OCI-LY3 (cell line): ENCODE measurements at regions not wholly inside any gene's neighbourhood (a gene's known extent, or its start where the extent isn't known, plus 50 kb on each side); places are given as distances from the start of the nearest gene placed in this dataset.

Source experiments
- H2AFZ ChIP-seq: fragments of 200-600, 300-600 bp; shearing (Covaris generic); 2 replicates; pipeline ENCODE4 v1.6.0; 2014; ENCODE audit warnings: antibody characterized with exemption, low read depth, low read length
- H3K27ac ChIP-seq: fragments of 200-600, 300-600 bp; sonication (generic); 2 replicates; pipeline ENCODE4 v1.5.1; 2014; ENCODE audit warnings: mild to moderate bottlenecking, low read length, moderate library complexity, mixed read lengths
- H3K27me3 ChIP-seq: fragments of 200-600, 300-600 bp; sonication (generic); 2 replicates; pipeline ENCODE4 v1.6.1; 2014; ENCODE audit warnings: low read depth, low read length, mixed read lengths
- H3K36me3 ChIP-seq: fragments of 200-600, 300-600 bp; sonication (generic); replicated peaks from 2 replicates; pipeline ENCODE3; 2014; ENCODE audit warnings: low read depth, low read length, mixed read lengths
- H3K4me1 ChIP-seq: fragments of 300-600, 200-600 bp; sonication (generic); 2 replicates; pipeline ENCODE4 v1.6.1; 2014; ENCODE audit warnings: low read length, mixed read lengths
- H3K4me2 ChIP-seq: fragments of 200-600, 300-600 bp; sonication (generic); 2 replicates; pipeline ENCODE4 v1.6.1; 2014; ENCODE audit warnings: low read length, mixed read lengths
- H3K4me3 ChIP-seq: fragments of 300-600, 200-600 bp; sonication (generic); 2 replicates; pipeline ENCODE4 v1.5.1; 2014; ENCODE audit warnings: antibody characterized with exemption, mild to moderate bottlenecking, low read length, moderate library complexity
- H3K79me2 ChIP-seq: fragments of 300-600, 200-600 bp; shearing (Covaris generic); 2 replicates; pipeline ENCODE4 v1.6.1; 2014; ENCODE audit warnings: mild to moderate bottlenecking, low read length, mixed read lengths
- H3K9ac ChIP-seq: fragments of 300-600, 200-600 bp; shearing (Covaris generic); 2 replicates; pipeline ENCODE4 v1.6.0; 2014; ENCODE audit warnings: mild to moderate bottlenecking, low read length, moderate library complexity
- H3K9me3 ChIP-seq: fragments of 200-600, 300-600 bp; shearing (Covaris generic); 2 replicates; pipeline ENCODE4 v1.6.1; 2014; ENCODE audit warnings: low read length, mixed read lengths; ENCODE audit not compliant: insufficient read depth
- H4K20me1 ChIP-seq: fragments of 200-600, 300-600 bp; sonication (generic); 2 replicates; pipeline ENCODE4 v1.6.1; 2016; ENCODE audit warnings: low read length, mixed read lengths; ENCODE audit not compliant: insufficient read depth
- EZH2phosphoT487 ChIP-seq: fragments of 200-600 bp; shearing (Covaris generic); IDR thresholded peaks from 2 replicates; pipeline ENCODE4 v1.6.1; 2018; ENCODE audit warnings: antibody characterized with exemption, mixed run types, low read depth
- TF ChIP-seq, protein P1 (sequence below): fragments of 200-600, 300-600 bp; sonication (generic); IDR thresholded peaks from 2 replicates; pipeline ENCODE4 v1.5.1; 2014; ENCODE audit warnings: antibody characterized with exemption, low read length, low read depth

DNA sequence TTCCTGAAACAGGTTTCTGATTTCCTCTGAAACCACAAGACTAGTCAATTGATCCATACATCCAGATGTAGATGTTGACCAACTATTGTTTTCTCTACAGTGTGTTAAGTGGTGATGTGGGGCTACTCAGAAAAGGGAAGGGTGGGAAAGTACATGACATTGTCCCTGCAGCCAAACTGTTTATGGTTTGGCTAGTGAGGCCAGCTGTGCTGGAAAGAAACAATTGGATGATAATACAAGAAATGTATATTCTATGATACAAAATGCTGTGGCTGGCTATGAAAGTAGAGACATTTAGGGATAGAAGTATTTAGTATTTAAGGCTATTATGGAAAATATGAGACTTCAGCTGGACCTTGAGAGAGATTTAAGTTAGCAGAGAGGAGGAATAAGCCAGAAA lies 244.5 kb downstream of the ADGRL2 start:
- Histone ChIP-seq H4K20me1 (no peaks in the 10 kb centered on the region), H3K79me2 (no peaks in the 10 kb centered on the region), H3K4me2 (no peak overlapping the region), H3K9ac (no peak overlapping the region), H2AFZ (no peak overlapping the region), H3K27ac (no peak overlapping the region), H3K4me3 (no peak overlapping the region), H3K9me3 (no peaks in the 10 kb centered on the region), H3K4me1 (no peaks in the 10 kb centered on the region), H3K27me3 (no peaks in the 10 kb centered on the region), H3K36me3 (no peaks in the 10 kb centered on the region)
- TF ChIP-seq, protein P1, sequence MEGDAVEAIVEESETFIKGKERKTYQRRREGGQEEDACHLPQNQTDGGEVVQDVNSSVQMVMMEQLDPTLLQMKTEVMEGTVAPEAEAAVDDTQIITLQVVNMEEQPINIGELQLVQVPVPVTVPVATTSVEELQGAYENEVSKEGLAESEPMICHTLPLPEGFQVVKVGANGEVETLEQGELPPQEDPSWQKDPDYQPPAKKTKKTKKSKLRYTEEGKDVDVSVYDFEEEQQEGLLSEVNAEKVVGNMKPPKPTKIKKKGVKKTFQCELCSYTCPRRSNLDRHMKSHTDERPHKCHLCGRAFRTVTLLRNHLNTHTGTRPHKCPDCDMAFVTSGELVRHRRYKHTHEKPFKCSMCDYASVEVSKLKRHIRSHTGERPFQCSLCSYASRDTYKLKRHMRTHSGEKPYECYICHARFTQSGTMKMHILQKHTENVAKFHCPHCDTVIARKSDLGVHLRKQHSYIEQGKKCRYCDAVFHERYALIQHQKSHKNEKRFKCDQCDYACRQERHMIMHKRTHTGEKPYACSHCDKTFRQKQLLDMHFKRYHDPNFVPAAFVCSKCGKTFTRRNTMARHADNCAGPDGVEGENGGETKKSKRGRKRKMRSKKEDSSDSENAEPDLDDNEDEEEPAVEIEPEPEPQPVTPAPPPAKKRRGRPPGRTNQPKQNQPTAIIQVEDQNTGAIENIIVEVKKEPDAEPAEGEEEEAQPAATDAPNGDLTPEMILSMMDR: no peak
- TF ChIP-seq EZH2phosphoT487: no peak

DNA sequence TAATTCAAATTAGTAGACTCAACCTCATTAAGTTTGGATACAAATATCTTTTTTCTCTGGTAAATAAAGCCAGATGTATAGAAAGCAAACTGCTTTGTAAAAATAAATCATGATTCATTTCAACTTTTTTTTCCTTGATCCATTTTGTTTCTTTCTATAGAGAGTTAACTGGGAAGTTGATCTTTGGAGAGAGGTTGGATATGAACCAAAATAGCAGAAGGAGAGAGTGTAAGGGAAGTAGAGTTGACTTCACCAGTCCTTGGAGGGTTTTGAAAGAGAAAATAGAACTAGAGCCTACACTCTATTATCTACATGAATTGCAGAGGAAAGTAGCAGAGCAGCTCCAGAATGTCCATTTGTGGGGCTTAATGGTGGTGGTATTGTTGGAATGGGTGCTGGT lies 243.8 kb downstream of the ADGRL2 start:
- H3K79me2 ChIP-seq: no peaks in the 10 kb centered on the region
- H3K36me3 ChIP-seq: no peaks in the 10 kb centered on the region
- no peak overlapping the region for H3K9ac ChIP-seq
- no peaks in the 10 kb centered on the region for H3K9me3 ChIP-seq
- no peak overlapping the region for H3K4me3 ChIP-seq
- no peak overlapping the region for H2AFZ ChIP-seq
- no peaks in the 10 kb centered on the region for H3K27me3 ChIP-seq
- H3K4me2 ChIP-seq: no peak overlapping the region
- H4K20me1 ChIP-seq: no peaks in the 10 kb centered on the region
- TF ChIP-seq EZH2phosphoT487: no peak
- TF ChIP-seq, protein P1: no peak
- no peak overlapping the region for H3K27ac ChIP-seq
- no peaks in the 10 kb centered on the region for H3K4me1 ChIP-seq

DNA sequence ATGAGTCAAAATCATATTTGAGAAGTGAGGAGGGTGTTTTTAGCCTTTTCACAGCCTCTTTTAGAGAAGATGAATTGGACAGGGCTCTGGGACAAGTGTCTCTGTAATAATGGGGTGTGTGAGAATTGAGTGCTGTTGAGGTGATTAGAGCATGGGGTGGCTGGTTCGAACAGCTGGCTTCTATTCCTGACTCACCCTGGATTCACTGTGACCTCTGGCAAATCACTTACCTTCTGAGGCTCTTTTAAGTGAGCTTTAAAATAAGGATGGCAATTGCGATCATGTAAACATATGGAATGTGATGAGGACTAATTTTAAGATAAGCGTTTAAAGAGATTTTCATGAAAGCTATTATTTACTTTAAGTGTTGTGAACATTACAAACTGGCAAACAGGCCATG lies 243.4 kb downstream of the ADGRL2 start:
- Histone ChIP-seq H3K9me3 (no peaks in the 10 kb centered on the region), H3K4me3 (no peak overlapping the region), H3K9ac (no peak overlapping the region), H2AFZ (no peak overlapping the region), H3K27ac (no peak overlapping the region), H3K27me3 (no peaks in the 10 kb centered on the region), H3K36me3 (no peaks in the 10 kb centered on the region), H3K4me2 (no peak overlapping the region), H4K20me1 (no peaks in the 10 kb centered on the region), H3K79me2 (no peaks in the 10 kb centered on the region), H3K4me1 (no peaks in the 10 kb centered on the region)
- no peak for TF ChIP-seq EZH2phosphoT487
- TF ChIP-seq, protein P1: no peak

DNA sequence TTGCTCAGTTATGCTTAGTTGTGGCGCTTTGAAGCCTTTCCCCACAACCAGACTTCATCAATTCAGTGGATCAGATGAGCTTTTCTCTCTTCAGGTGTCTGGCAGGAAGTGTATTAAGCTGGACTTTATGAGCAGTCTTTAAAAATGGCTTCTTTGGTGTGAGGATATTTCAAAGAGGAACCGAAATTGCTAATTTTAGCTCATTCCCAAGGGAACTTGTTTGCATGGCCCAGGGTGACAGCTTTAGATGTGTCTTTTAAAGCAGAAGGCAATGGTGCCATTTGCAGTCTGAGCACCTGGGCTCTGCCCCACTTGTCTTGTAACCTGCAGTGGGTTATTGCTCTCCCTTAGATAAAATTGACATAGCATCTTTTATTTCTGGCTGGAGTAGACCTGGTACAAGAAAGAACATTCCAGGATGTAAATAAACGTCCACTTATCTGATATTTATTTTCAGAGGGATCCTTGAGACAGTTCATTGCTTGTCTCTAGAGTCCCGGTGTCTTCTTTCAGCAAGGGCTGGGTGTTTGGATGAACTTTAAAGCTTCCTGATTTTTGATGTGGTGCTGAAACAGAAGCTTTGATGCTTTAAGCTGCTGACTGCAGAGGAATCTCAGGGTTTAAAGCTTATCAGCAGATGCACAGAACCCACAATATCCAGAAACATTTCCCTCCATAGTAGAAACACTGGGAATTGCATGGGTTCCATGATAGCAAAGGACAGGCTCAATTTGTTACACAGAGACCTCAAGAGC lies 241.7 kb downstream of the ADGRL2 start:
- Histone ChIP-seq H3K79me2 (no peaks in the 10 kb centered on the region), H3K27ac (no peak overlapping the region), H2AFZ (no peak overlapping the region), H4K20me1 (no peaks in the 10 kb centered on the region), H3K27me3 (no peaks in the 10 kb centered on the region), H3K4me2 (no peak overlapping the region), H3K9ac (no peak overlapping the region), H3K4me3 (no peak overlapping the region), H3K9me3 (no peaks in the 10 kb centered on the region), H3K36me3 (no peaks in the 10 kb centered on the region), H3K4me1 (no peaks in the 10 kb centered on the region)
- TF ChIP-seq, protein P1: no peak
- no peak for TF ChIP-seq EZH2phosphoT487
